GM18519 (cell line): ENCODE measurements at regions not wholly inside any gene's neighbourhood (a gene's known extent, or its start where the extent isn't known, plus 50 kb on each side); places are given as distances from the start of the nearest gene placed in this dataset.
"Not testable (repeated sequence)": the region's sequence is repeated elsewhere in the genome, so short reads cannot be mapped to it uniquely, and the experiment has no call there.

Experiments used
- ATAC-seq: cut with Tn5 transposase; IDR thresholded peaks from one replicate; pipeline ENCODE4 v1.9.1; 2021; ENCODE audit warnings: mild to moderate bottlenecking, moderate library complexity; ENCODE audit not compliant: unreplicated experiment, low FRiP score

DNA sequence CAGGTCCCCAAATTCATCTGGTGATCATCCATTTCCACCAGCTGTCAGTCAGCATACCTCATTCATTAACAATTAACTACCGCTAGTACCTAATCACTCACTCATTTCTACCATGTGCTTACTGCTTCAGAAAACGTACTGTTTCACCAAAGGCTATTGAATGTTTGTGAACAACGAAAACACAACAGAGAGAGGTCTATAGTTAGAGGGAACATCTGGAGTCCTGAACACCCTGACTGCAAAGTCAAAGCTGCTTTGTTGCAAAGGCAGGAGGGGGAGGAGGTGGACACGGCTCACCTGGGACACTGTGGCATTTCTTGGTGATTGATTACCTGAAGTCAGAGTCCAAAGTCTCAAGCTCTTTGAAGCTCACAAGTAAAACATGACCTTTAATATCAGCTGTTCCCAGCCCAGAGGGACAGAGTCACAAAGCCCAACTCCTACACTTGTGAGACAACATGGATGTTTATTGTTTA lies 342.3 kb upstream of the ADARB2 start:
- ATAC-seq: no peak

DNA sequence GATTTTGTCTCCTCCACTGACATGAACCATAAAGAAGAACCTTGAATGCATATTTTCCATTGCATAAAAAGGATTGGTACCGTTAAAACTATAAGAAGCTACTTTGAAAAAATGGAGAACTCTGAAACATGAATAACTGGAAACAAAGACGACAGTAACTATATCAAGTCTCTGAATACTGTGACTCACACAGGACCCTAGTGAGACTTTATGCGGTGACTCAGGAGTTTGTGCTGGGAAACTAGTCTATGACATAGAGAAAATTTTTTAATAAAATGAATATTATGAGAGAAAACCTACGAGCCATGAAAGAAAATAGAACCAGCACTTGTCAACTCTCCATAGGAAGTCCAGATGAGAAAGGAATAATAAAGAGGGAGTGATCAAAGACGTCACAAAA lies 339.9 kb upstream of the ADARB2 start:
- ATAC-seq: no peak

DNA sequence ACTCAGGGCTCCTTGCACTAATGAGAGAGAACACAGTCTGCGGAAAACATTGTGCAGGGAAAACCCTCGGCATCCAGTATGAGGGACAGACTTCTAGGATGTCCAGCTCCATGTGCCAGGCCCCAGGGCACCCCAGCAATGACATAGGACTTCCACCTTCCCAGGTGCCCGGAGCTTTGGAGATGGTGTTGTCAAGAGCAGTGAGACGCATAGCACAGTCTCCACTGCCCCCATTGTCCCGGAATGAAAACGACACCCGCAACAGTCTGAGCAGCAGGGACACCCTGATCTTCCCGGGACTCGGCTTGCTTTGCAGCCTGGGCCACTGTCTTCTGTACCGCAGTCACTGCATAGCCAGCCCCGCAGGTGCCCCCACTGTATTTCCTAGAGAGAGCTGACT lies 339.2 kb upstream of the ADARB2 start:
- ATAC-seq: no peak

DNA sequence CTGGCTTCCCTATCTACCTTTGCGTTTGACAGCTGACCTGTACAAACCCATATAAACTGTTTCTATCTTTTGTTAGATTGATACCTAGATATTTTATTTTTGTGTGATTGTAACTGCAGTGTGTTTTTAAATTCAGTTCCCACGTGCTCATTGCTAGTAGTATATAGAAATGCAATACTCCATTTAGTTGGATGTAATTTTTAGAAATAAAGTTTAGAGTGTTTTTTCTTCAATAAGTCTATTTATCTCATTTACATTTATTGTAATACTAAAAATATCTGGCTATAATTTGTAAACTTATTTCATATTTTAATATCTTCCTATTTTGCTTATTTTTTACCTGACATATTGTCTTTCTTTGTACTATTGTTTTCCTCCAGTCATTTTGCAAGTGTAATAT lies 329.7 kb upstream of the ADARB2 start:
- no peak for ATAC-seq

DNA sequence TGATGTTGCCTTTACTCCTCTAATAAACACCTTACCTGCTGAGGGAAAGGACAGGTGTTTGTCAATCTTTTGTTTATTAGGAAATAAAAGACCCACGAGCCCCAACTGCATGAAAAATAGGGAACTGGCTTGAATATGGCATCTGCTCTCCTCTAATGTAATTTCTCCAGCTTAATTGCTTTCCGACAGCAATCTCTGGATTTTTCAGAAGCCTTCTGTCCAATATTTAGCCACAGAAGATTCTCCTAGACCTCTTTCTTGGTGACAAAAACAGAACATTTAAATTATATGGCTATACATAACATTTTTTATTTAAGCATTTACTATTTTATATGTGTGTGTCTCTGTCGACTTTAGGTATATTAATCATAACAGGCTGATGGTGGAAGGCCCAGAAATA lies 317.4 kb upstream of the ADARB2 start:
- no peak for ATAC-seq

DNA sequence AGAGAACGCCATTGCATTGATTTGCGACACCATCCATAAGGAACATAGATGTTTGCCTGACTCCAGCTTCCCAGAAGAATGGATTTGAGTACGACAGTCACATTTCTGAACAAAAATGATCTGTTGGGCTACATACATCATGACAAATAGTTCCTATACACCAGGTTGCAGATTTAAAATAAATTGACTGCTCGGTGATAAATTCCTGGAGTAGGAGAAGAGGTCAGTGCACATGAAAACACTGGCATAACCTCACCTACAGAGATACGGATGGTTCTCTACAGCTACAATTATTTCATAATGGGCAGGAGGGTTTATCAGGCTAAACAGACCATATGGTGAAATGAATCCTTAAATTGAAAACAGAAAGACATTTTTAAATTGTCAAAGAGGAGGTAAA lies 316.5 kb upstream of the ADARB2 start:
- ATAC-seq: no peak

DNA sequence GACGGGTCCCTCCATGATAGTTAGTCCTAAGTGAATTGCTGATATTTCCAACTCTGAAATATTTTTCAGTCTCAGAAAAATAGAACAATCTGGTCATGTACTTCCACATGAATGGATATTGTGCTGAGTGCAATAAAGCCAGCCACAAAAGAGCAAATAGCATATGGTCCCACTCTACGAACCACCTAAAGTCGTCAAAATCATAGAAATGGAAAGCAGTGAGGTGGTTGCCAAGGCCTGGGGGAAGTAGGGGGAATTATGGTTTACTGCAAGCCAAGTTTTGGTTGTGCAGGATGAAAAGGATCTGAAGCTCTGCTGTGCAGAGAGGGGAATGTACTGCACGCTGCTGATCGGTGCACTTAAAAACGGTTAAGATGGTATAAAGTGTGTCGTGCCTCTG lies 313.8 kb upstream of the ADARB2 start:
- no peak for ATAC-seq

DNA sequence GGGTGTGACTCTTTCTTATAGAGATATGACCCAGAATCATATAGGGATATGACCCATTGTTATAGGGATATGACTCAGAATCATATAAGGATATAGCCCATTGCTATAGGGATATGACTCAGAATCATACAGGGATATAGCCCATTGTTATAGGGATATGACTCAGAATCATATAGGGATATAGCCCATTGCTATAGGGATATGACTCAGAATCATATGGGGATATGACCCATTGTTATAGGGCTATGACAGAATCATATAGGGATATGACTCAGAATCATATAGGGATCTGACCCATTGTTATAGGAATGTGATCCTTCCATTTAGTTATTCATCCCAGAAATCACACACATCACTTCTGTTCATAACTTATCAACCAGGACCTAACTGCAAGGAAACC lies 312.2 kb upstream of the ADARB2 start:
- ATAC-seq: no peak

DNA sequence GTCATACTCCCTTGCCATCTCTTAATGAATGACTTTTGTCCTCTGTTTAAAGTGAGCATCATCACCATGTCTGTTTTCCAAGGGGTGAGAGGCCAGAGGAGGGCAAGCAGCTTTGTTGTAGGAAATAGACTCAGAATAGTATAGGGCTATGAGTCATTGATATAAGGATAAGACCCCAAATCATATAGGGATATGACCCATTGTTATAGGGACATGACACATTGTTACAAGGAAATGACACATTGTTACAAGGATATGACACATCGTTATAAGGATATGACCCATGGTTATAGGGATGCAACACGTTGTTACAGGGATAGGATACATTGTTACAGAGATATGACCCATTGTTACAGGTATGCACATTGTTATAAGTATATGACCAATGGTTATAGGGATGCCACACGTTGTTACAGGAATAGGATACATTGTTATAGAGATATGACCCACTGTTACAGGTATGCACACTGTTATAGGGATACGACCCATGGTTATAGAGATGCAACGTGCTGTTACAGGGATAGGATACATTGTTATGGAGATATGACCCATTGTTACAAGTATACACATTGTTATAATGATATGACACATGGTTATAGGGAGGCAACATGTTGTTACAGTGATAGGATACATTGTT lies 311.1 kb upstream of the ADARB2 start:
- no peak for ATAC-seq

DNA sequence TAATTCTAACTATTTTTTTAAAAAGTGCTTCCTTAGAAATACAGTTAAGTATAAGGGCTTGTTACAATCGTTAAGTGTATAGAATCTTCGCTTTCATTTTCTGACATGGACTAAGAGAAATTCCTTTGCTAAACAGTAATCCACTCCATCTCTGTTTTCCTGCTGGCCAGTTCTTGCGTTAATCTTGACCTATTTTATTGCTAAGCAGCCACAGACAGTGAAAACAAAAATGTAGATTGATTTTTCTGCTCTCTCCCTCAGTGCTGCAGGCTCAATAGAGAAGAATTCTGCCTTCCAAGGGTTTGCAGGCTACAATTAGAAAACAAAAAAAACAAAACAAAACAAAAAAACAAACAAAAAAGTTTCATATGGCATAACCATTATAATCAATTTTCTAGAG lies 310.4 kb upstream of the ADARB2 start:
- ATAC-seq: no peak

DNA sequence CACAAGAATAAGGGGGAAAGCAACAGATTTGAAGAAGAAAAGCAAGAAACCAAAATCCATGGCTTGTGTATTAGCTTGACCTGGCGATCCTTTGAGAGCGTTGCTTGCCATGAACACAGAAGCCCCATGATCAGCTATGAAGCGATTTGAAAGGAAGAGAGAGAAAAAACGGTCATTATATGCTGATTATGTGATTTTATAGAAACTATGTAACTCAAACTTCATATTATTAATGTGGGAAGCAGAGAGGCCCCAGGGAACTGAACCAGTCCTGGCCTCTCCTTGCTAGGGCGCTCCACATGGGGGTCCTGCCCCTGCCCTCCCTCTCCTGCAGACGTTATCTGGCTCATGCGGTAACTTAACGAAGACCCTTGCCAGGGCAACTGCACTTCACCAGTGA lies 306.1 kb upstream of the ADARB2 start:
- ATAC-seq: no peak

DNA sequence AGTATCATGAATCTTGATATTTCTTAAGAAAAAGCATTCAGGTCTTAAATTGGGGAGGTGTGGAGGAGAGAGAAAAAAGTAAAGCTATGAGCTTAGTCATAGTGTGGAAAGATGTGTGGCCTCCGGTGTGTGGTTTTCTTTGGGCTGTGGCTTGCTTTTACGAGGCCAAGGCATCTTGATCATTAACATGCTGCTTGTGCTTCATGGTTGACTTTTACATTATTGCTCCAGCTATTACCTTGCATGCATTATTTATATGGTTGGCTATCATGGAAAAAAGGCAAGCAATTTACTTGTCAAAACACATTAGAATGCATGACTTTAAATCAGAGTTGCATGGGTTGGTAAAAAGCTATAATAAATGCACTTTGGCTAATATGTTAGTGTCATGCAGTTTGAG lies 300.7 kb upstream of the ADARB2 start:
- ATAC-seq: no peak

DNA sequence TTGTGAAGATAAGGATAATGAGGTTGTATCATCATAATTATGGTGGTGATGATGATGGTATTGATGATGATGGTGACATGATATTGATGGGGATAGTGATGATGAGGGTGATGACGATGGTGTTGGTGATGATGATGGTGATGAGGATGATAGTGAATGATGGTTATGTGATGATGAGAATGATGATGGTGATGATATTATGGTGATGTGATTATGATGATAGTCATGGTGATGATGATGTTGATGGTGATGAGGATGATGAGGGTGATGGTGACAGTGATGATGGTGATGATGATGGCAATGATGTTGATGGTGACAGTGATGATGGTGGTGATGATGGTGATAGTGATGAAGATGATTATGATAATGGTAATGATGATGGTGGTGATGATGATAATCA lies 299.9 kb upstream of the ADARB2 start:
- ATAC-seq: no peak

DNA sequence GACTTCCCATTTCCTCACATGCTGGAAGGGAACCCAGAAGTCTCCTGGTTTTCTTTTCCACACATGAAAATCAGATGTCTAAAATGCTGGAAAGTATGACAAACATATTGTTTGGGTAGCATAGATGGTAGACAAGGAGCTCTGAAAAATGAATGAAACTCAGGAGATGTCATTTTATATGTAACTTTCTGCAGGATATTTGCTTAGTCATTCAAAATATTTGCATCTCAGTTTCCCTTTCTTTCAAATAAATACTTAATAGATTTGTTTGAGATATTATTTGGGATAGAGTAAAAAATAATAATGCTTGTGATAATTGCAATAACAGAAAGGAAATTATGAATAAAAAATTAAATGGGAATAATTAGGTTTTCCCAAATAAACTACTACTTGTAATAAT lies 298.9 kb upstream of the ADARB2 start:
- ATAC-seq: no peak

DNA sequence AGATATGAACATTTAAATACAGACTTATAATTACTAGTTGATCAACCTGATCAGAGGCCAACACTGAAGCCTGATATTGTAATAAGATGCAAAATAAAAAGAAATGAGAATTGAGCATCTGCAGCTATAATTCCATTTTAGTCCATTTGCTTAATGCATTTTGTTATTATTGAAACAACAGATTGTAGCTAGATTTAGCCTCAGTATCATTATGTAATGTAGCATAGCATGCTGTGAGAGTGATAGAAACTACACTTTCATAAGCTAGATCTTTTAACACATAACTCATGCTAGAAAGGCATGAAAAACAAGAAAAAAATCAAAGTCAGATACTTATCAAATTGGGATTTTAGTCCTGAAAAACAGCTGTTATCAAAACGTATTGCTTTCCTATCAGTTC lies 292.7 kb upstream of the ADARB2 start:
- no peak for ATAC-seq

DNA sequence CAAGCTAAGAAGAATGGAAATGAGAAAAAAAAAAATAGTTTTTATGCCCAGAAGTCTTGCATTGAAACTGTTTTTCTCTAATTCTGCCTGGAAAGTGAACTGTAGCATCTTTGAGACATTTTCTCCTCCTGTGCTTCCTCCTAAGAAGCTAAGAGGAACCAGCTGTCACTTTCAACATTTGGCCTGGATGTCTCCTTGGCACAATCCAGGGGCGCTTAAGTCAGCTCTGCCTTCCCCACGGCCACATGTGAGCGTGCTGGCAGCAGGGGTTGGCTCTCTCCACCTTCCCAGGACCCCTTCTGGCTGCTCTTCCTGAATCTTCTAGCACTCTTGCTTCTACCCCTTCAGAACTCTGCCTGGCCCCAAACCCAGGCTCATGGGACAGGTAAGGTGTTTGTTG lies 289.6 kb upstream of the ADARB2 start:
- no peak for ATAC-seq

DNA sequence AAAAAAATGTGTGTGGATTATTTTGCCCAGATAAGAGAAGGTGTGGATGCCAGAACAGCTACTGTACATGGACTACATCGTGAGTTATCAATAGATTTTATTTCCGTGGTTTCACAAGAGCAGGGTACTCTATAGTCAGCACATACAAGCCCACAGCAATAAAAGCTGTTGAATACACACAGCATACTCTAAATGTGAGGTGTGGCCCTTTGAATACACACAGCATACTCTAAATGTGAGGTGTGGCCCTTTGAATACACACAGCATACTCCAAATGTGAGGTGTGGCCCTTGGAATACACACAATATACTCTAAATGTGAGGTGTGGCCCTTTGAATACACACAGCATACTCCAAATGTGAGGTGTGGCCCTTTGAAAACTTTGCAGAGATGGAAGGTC lies 287.4 kb upstream of the ADARB2 start:
- ATAC-seq: not testable (repeated sequence)

DNA sequence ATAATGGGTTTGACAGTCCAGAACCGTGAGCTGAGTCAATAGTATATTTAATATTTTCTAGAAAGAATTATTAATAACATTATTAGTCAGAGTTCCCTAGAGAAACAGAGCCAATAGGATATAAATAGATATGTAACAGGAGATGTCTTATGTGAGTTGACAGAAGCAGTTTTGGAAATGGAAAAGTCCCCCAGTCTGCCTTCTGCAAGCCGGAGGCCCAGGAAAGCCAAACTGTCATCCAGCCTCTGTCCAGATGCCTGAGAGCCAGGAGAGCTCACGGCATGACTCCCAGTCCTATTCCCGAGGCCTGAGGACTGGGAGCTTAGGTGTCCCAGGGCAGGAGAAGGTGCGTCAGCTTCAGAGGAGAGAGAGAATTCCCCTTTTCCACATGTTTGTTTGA lies 286.4 kb upstream of the ADARB2 start:
- ATAC-seq: no peak

DNA sequence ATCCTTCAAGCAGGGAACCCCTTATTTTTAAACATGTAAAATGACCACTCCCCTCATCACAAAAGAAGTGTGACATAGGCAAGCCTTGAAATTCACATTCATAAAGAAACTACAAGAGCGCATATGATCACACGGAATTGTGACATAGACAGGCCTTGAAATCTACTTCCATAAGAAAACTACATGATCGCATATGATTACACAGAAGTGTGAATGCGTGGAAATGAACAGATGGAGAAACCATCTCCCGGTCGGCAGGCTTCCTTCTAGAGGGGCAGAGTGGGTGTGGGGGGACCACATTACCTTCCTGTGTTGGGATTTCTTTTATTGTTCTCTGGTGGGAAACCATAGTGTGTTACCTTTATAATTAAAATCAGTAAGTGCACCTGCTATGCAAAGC lies 285.1 kb upstream of the ADARB2 start:
- ATAC-seq: no peak

DNA sequence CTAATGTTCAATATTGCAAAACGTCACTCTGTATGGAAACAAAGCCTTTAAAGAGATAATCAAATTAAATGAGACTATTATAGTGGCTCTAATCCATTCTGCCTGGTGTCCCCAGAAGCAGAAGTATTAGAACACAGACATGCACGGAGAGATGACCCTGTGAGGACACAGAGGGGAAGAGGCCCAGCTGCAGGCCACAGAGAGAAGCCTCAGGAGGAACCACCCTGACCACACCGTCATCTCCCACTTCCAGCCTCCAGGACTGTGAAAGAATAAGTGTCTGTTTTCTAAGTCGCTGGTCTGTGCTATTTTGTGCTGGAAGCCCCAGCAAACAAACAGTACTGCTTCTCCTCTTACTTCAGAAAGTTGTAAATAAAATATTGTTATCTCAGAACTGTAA lies 283.5 kb upstream of the ADARB2 start:
- no peak for ATAC-seq

DNA sequence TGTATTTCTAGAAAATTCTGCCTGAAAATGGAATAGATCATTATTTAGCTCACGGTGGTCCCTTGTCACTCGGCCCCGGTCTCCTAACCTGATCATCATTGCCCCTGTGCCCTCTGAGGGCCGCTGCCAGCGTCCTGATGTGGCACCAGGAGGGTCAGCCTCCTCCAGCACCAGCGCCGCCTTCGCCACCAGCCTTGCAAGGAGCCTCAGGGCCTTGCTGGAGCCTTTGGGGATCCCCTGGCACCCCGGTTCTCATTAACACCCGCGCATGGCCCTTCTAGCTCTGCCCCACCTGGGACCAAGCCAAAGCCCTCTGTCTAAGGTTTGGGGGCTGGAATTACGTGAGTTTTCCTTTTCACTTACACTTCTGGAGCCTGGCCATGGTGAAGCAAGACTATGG lies 282.5 kb upstream of the ADARB2 start:
- ATAC-seq: no peak

DNA sequence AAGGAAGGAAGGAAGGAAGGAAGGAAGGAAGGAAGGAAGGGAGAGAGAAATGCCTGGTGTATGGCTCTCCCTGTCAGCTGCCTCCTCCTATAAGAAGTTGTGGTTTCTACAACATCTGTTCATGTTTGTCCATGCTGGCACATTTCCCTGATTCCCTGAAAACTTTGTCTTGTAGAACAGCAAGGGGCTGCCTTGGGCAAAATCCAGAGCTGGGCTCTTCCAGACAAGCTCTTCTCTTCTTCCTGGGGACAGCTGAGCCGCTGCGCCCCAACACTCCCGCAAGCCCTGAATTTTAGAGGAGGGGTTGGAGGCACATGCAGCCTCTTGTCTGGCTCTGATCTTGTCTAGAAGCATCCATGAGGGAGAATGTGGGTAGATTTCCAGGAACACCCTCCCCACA lies 282.0 kb upstream of the ADARB2 start:
- ATAC-seq: no peak

DNA sequence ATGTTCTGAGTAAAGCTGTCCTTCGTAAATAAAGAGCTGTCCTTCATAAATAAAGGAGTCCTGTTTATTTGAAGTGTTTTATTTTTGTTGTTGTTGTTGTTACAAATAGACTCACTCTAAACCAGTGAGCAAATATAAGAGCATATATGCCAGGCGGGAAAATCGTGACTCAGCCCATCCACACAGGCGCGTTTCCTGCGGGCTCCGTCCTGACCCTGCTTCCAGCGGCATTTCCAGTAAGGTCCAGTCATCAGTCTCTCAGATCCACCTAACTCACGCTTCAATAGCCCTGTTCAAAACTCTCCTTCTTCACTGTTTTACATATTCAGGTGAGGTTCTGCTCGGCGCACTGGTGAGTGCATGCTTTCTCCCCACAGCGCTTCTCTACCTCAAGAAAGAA lies 277.2 kb upstream of the ADARB2 start:
- no peak for ATAC-seq
